ENCODE measurements at regions not wholly inside any gene's neighbourhood (a gene's known extent, or its start where the extent isn't known, plus 50 kb on each side); places are given as distances from the start of the nearest gene placed in this dataset.

DNA sequence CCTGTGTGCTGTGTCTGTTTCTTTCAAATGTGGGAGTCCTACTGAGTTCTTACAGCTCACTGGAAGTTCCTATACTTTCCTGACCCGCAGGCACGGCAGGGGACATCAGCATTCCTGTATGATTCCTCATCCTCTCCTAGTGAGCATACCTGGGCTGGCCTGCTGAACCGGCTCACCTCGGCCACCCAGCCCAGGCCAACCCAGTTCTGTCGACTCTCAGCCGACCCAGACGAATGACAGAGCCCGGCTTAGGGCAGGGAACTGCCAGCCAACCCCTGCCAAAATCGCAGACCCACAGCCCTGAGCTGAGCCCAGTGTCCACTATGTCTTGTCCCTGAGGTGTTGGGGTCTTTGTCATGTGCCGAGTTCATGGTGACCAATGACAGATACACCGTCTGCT, 339.7 kb downstream of the BRD1 start:
- no peaks in the 10 kb centered on the region for H3K27me3 ChIP-seq (ENCODE audit: control insufficient read depth, insufficient read depth, low read length)
- no TSS peak for BruUV-seq (replicated peaks)
- no peak overlapping the region for H3K27ac ChIP-seq (ENCODE audit: insufficient read depth, low read length)
- no peak overlapping the region for H3K4ac ChIP-seq (ENCODE audit: low read depth, low read length)
- H3K4me2 ChIP-seq (ENCODE audit: low read depth, low read length): no peak overlapping the region
- no peak overlapping the region for H3K4me3 ChIP-seq (ENCODE audit: insufficient read depth, low read depth, low read length)
- CTCF ChIA-PET: no interaction called here
- no peak overlapping the region for H4K8ac ChIP-seq (ENCODE audit: low read depth in 2 of 2, low read length in 2 of 2)
- H3K23ac ChIP-seq (ENCODE audit: low read depth, low read length): no peak overlapping the region
- H3K9ac ChIP-seq (ENCODE audit: low read depth, low read length): no peak overlapping the region
- no peak overlapping the region for H2BK120ac ChIP-seq (ENCODE audit: low read depth, low read length)
- H2BK20ac ChIP-seq (ENCODE audit: low read depth, low read length): no peak overlapping the region
- 8% methylated on average over 4 of the region's 11 CpGs; no CpG with 5 or more reads in 1 of the 2 experiments for WGBS, 2 experiments (ENCODE audit: extremely low coverage in 2 of 2, insufficient read length in 1 of 2)
- H2AFZ ChIP-seq (replicated peaks; ENCODE audit: low read length, poor library complexity): no peak overlapping the region
- H4K20me1 ChIP-seq (ENCODE audit: insufficient read depth, low read length): no peaks in the 10 kb centered on the region
- no peak overlapping the region for H2BK15ac ChIP-seq (ENCODE audit: low read depth, low read length)
- no peak overlapping the region for H3K56ac ChIP-seq (ENCODE audit: extremely low read depth, insufficient read depth, low read length)
- no peak overlapping the region for H3K18ac ChIP-seq (ENCODE audit: low read depth, low read length)
- no peak overlapping the region for H2AK9ac ChIP-seq (replicated peaks; ENCODE audit: low read depth, low read length, poor library complexity)
- H3K9me3 ChIP-seq (ENCODE audit: control insufficient read depth, insufficient read depth, low read length): peaks cover 52% of the 10 kb centered on the region
- DNase-seq (no peak), ATAC-seq (ENCODE audit: low read depth) (no peak)
- no peaks in the 10 kb centered on the region for H3K4me1 ChIP-seq (ENCODE audit: control insufficient read depth, insufficient read depth, low read length)
- no peaks in the 10 kb centered on the region for H3K9me1 ChIP-seq (ENCODE audit: insufficient read depth, low read length)
- H2BK5ac ChIP-seq (ENCODE audit: low read depth, low read length, poor library complexity, severe bottlenecking): no peak overlapping the region
- POLR2A ChIA-PET (ENCODE audit: unreplicated experiment): no interaction called here
- no peak overlapping the region for H3K14ac ChIP-seq (replicated peaks; ENCODE audit: low read depth, low read length)
- no peak overlapping the region for H4K91ac ChIP-seq (ENCODE audit: insufficient read depth, low read depth, low read length)
- H4K5ac ChIP-seq (ENCODE audit: low read depth, low read length): no peak overlapping the region
- intact Hi-C loops (cut with micrococcal nuclease) (no loop called here), dilution Hi-C loops (cut with HindIII; ENCODE audit: low sequenced_read_pairs, unreplicated experiment) (no loop called here), in situ Hi-C loops (cut with MboI; ENCODE audit: low sequenced_read_pairs) (no loop called here)
- no peaks in the 10 kb centered on the region for H3K79me1 ChIP-seq (ENCODE audit: low read depth in 1 of 2, low read length in 2 of 2)
- no peaks in the 10 kb centered on the region for H3K36me3 ChIP-seq (ENCODE audit: control insufficient read depth, insufficient read depth, low read length)
- H2AK5ac ChIP-seq (ENCODE audit: low read depth, low read length): no peak overlapping the region
- TF ChIP-seq SMC3 (IDR thresholded peaks at IDR 0.05; ENCODE audit: low read depth, low read length) (no peak), MXI1 (IDR thresholded peaks at IDR 0.05; ENCODE audit: borderline replicate concordance, low read depth, low read length) (no peak), USF2 (IDR thresholded peaks at IDR 0.05; ENCODE audit: low read depth, low read length) (no peak), RCOR1 (IDR thresholded peaks at IDR 0.05; ENCODE audit: insufficient replicate concordance, low read length) (no peak), NFE2L2 (IDR thresholded peaks at IDR 0.05; ENCODE audit: low read depth, low read length) (no peak), RFX5 (IDR thresholded peaks at IDR 0.05; ENCODE audit: low read depth, low read length) (no peak), CTCF (conservative IDR thresholded peaks at IDR 0.05; ENCODE audit: low read depth, low read length) (no peak), CHD1 (IDR thresholded peaks at IDR 0.05; ENCODE audit: low read depth, low read length) (no peak), RAD21 (IDR thresholded peaks at IDR 0.05; ENCODE audit: low read length) (no peak), CEBPB (IDR thresholded peaks at IDR 0.05; ENCODE audit: low read depth, low read length) (no peak)
- TF ChIP-seq, protein P1, sequence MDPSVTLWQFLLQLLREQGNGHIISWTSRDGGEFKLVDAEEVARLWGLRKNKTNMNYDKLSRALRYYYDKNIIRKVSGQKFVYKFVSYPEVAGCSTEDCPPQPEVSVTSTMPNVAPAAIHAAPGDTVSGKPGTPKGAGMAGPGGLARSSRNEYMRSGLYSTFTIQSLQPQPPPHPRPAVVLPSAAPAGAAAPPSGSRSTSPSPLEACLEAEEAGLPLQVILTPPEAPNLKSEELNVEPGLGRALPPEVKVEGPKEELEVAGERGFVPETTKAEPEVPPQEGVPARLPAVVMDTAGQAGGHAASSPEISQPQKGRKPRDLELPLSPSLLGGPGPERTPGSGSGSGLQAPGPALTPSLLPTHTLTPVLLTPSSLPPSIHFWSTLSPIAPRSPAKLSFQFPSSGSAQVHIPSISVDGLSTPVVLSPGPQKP (IDR thresholded peaks at IDR 0.05; ENCODE audit: borderline replicate concordance, low read depth, low read length): no peak

All from IMR-90 (cell line).